Epithelial cell of prostate (primary cell): ENCODE measurements at regions not wholly inside any gene's neighbourhood (a gene's known extent, or its start where the extent isn't known, plus 50 kb on each side); places are given as distances from the start of the nearest gene placed in this dataset.

Experiments
- DNase-seq: peaks from one replicate; pipeline ENCODE4 v3.0.0-alpha.2; 2011; ENCODE audit warnings: low read depth, low spot score
- H3K27ac ChIP-seq: fragments of 450-650 bp; 2 replicates; pipeline ENCODE4 v1.5.1; 2017; ENCODE audit warnings: mild to moderate bottlenecking

DNA sequence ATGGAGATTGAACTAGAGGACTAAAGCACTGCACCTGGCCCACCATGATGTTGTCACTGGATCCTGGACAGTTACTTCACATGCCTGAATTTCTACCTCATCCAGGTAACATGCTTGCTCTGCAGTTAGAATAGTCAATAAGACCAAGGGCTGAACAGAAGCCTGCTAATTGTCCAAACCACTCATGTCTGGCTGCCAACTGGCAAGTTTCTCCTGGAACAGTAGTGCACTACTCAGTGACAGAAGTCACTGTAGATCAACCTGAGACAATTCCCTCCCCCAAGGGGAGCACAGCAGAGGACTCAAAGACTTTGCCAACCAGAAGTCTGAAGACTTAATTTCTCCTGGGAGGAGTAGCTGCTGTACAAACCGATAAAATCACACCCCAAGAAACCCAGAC lies 454.6 kb upstream of the MARCKS start:
- DNase-seq: no peak

DNA sequence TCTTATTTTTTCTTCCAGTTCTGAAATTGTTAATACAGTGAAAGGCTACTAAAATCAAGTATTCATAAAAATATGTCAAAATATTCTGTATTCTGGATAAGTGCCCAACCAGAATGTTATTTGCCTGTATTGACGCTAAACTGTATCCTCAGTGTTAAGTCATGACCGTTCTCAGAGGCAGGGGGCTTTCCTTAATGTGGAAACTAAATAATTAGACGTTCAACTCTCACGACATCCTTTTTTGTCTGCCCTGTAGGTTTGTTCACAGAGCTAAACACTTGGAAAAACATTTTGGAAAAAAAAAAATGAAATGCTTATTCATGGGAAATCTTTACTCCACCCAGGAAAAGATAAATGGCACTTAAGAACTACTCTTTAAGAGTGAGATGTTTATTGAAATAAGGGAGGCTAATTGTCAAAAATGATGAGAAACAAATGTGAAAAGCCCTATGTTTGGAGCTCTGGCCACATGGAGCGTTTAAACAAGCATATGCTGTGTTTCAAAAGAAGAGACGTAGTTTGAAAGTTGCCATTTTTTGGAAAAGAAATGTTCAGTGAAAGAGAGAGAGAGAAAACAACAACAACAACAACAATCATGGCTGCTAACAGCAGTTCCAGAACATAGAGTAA lies 453.1 kb upstream of the MARCKS start:
- no peak for DNase-seq
- H3K27ac ChIP-seq: no peak overlapping the region

More for the DNA sequence above, 454.6 kb upstream of the MARCKS start:
- H3K27ac ChIP-seq: no peak overlapping the region

DNA sequence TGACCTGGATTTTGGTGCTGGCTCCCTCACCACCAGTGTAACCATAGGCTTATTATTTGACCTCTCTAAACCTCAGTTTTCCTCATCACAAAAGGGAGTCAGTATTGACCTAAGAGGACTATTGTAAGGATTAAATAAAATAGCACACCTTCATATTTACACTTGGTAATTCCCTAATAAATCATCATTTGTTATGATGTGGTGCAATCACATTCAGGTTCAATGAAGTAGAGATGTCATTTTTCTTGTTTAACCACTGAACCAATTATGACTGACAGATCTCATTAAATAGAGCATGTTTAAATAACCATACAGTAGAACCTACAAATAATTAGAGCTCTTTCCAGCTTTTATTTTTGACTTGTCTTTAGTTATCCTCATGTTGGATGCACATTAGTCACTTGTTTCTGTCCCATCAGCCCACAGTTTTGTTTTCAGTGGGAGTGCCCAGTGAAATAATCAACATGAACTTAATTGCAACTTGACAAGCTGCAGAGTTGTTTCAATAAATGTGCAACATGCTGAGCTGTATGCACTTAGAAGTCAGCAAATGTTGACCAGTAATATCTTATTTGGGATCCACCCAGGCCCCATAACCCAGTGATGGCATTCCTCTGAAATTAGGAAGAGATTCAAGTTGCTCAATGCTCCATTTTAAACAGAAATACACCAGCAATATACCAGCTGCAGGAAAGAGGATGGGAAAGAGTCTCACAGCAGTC lies 451.7 kb upstream of the MARCKS start:
- DNase-seq: no peak
- H3K27ac ChIP-seq: no peak overlapping the region

DNA sequence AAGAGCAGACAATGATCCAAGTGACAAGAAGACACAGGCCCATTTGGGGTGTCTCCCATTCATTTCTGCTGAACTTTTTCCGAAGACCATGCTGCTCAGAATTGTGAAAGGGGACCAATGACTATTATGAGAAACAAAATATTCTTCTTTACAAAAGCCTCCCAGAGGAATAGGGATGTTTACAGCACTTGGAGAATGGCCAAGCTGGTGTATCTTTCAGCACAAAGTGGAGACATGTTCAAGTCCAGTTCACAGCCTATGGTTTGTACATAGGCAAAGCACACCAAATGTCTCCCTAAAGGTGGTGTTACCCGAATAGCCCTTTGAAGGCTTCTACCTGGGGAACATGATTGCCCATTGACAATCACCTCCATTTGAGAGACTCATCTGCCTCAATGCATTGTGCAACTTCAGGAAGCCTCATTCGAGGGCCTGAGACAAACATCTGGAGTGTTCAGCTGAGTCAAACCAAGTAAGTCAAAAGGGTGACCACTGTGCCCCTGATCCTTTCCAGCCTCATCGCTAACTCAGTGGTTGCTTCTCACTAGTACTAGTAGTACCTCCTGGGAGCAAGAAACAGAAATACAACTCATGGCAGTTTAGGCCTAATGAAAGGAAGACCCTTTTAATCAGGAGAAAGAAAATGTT lies 451.0 kb upstream of the MARCKS start:
- no peak overlapping the region for H3K27ac ChIP-seq
- no peak for DNase-seq

DNA sequence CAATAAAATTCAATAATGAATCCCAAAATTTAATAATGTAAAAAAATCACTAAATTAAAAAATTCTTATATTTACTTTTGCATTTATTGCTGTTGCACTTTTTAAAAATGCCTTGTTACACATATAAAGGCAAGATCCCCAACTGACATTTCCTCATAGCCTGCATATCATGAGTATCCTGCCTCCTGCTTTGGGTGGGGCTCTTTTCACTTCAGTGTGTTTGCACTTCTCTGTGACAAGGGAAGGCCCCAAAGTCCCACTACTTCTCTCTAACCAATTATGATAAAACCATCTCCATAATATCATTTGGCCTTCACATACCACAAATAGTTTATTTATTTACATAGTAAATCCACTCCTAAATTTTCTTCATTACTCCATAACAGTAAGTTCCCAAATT lies 446.1 kb upstream of the MARCKS start:
- no peak for DNase-seq
- H3K27ac ChIP-seq: no peak overlapping the region

DNA sequence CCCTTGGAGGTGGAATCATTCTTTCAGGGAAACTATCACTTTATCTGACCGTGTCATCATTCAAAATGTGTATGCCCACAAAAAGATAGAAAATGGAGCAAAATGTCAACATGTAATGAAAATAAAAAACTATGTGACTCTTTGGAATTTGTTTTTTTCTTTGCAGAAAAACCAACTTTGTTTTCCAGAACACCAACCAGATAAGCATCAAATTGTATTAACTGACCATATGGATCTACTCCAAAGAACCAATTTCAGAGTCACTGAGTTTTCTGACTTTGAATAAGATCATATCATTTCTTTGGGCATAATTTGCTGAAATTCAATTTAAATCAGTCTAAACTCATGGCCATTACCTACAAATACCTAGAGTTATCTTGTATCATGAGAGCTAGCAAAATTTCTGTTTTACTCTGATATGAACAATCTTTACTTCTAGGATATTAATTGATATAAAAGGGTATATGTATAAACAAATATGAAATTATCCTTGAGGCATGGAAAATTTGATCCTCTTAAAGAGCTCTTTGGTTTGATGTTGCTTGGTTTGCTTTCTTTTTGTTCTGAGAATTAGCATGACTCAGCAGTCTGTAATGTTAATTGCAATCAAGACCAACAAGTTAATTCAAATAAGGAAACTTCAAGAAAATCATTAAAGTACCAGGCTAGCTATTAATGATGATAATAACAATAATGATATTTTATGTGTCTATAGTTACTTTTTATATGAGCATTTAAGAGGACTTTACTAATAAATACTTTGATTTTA lies 444.4 kb upstream of the MARCKS start:
- no peak for DNase-seq
- H3K27ac ChIP-seq: no peak overlapping the region

DNA sequence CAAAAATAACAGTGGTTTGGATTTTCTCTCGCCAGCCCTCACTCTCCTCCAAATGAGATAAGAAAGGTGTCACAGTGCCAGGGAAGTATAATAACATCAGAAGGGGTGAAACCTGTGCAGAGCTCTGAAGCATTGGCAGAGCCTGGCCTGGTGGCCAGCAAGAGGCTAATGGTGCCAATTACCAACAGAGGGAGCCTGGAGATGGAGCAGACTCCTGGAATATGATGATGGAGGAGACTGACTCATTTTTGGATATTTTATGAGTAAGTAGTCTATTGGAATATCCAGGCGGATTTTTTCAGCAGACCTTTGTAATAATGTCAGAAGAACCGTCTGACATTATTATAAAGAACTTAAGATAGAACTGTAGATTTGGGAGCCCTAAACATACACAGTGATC lies 442.6 kb upstream of the MARCKS start:
- DNase-seq: peak; percentile 20
- no peak overlapping the region for H3K27ac ChIP-seq

DNA sequence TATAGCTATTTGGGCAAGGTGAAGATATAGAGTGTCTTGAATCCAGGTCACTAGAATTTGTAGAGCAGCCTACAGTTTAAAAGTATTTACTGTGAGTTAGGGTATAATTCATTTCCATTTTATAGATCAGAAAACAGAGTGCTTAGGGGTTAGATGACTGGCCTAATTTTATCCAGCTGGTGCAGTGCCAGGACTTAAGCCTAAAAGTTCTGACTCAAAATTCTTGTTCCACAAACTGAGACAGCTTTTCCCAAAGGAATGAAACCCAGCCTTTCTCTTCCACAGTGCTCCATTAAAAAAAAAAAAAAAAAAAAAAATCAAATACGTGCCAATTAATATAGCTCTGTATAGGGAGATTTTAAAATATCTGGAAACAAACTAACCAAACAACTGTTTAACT lies 441.0 kb upstream of the MARCKS start:
- DNase-seq: no peak
- no peak overlapping the region for H3K27ac ChIP-seq

DNA sequence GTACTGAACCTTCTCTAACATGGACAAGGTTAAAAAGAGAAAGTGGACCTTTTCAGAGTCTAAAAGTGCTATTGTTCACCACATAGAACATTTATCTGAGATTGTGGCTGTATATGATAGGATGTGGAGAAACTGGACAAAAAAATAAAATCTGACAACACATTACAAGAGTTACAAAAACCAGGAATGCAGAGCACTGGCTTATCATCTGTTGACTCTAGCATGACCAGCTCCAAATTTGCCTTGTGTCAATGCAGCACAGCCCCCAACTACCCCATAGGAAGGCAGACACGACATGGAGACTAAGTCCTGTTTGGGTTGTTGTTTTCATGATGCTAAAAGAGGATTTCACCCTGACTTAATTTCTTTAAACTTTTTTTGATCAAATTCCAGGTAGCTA lies 436.9 kb upstream of the MARCKS start:
- no peak overlapping the region for H3K27ac ChIP-seq

DNA sequence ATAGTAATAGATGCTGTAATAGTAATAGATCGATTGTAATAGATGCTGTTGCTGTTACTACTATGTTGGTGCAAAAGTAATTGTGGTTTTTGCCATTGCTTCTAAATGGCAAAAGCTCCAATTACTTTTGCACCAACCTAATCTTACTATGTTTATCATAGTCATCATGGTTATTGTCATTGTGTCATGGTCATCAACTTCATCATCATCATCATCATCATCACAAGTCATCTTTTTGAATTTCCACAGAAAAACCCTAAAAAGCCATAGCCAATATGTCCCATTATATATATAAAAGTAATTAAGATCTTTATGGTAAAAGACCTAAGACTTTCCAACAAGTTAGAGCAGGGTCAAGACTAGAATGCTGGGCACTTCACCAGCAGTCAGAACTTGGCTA lies 435.1 kb upstream of the MARCKS start:
- no peak overlapping the region for H3K27ac ChIP-seq
- DNase-seq: no peak

More for the DNA sequence above, 436.9 kb upstream of the MARCKS start:
- DNase-seq: no peak

DNA sequence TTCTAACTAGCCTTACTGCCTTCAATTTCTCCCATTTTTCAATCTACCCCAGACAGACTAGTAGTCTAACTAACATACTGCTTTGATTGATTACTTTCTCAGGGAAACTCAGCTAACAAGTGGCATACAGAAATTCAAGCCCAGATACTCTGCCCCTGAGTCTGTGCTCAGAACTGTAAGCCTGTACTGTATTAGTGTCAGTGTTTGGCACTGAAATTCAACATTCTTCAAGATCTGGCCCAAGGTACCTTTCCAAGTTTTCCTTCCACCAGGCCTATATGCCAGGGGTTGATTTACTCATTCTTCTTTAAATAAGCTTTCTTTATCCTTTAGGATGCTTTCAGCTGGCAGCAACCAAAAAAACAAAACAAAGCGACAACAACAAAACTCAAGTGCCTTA lies 433.2 kb upstream of the MARCKS start:
- no peak overlapping the region for H3K27ac ChIP-seq
- no peak for DNase-seq

DNA sequence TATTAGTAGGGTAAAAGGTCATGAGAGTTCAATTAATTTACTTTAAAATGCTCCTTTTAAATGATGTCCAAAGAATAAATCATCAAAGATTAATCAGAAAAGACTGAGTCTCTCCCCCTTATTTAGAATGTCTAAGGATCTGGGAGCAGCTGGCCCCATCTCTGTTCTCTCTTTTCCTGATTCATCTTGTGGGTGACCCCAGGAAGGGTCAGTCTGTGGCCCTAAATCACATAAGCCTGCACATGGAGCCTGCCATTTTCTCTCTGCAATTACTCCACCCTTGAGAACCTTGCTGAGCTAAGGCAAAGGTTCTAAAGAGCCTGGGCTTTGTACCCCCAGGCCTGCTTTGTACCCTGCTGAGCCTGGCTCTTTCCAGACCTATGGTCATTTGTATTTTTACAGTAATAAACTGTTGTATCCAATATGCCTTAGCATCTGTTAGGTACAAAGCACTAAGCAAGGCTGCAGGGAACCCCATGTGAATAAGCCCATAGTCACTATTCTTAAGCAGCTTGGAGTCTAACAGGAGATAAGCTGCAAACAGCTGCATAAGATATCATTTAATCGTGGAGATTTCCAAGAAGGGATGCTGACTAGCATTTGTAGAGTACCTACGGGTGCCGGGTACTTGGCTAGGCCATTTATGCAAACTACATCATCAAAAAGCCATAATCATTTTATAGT lies 431.0 kb upstream of the MARCKS start:
- H3K27ac ChIP-seq: no peak overlapping the region
- DNase-seq: no peak

DNA sequence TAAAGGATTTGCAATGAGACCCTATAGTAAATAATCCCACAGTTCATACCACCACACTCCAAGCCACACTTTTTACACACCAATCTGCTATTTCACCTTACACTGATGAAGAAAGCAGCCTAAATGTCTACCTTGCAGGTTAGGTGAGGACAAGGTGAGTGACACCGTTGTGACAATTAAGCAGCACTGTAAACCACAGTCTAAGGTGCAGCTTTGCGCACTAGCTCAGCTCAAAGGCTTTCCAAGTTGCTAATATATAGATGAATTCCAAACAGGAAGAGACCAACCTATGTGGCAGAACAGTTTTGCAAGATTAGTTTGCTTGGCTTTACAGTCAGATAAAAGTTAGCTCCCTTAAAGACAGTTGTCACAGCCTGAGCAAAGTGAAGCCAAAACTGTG lies 429.5 kb upstream of the MARCKS start:
- no peak for DNase-seq
- no peak overlapping the region for H3K27ac ChIP-seq

DNA sequence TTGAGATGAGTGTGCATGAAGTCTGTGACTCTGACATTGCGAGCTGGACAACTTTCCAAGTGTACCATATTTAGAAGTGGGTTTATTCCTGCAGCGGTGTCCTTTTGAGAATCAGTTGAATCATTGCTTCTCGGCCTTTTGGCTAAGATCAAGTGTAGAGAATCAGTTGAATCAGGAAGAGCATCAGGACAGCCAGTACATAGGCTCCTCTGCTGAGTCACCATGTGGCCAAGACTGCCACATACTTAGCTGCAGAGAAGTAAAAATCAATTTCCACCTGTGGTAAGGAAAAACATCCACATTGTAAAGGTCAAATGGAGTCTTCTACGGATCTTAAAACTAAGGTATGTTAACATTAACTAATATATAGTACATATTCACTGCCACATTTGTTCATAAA lies 428.4 kb upstream of the MARCKS start:
- no peak for DNase-seq
- H3K27ac ChIP-seq: no peak overlapping the region

DNA sequence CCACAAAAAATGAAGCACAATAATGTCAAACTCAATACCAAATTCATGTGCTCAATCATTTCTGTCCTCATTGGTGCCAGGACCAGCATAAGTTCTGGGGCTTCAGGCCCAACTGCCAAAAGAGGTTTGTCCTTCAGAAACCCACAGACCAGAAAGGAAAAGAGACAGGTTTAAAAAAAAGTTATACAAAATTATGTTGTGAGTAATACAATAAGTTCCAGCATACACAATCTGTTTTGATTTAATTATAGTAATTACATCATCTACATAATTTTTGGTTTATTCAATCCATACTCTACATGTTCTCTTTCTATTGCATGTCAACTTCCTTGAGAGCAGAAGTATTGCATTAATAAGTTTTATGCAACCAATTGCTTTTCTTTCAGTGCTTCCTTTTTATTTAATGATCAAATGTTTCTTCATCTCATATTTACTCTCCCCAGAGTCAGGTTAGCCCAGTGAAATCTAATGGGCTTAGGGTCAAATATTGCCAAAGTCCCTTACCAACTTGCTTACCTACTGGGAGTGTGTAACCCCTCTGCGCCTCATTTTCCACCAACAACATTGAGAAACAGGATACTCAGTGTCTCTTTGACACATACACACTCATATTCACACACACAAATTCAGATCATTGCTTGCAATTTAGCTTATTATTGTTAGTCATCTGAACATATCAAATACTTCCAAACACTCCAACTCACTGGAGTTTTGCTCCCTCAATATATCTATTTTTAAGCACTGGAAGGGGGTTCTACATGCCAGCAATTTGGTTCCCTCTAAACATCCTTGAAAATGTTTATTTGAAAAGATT lies 424.4 kb upstream of the MARCKS start:
- DNase-seq: no peak
- H3K27ac ChIP-seq: peak overlapping the region; percentile 29

DNA sequence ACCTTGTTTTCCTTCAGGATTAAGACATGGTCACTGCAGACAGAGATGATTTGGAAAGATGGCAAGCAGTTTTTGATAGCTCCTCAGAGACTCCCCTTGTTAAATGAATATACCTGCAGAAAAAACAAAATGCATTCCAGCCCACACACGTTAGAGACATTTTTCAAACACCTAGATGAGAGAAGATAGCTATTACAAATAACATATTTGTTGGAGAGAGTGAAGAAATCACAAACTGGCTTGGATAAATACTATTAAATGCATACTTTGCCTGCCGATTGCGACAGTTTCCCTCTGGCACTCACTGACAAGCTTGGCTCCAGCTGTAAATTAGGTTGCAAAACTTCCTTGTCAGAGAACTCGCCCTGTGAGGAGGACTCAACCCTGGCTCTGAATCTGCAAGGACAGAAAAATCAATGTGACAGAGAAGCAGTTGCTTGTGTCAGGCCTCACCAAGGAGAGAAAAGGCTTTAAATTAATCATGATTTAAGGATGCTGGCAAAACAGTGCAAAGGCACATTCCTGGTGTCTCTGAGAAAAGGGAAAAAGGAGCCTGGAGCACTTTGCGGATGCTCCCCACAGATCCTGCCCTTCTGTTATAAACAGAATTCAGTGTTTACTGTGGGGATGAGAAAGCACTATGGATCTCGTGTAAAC lies 423.7 kb upstream of the MARCKS start:
- peak; percentile 73 for DNase-seq
- H3K27ac ChIP-seq: peak overlapping the region; percentile 29

DNA sequence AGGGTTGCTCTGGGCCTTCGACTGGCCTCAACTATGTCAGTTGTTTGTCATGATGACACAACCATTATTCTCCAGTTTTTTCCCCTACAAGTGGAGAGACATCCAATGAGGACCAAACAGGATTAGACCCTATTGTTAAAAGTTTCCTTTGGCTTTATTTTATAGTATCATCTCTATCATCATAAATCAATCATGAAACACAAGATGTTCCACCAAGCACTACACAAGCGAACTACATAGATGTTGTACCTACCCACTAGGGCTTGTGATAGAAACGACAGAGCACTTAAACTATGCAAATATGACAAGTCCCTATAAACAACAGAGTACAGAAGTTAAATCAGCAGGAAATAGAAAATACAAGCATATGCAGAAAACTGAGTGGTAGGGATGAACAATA lies 422.5 kb upstream of the MARCKS start:
- DNase-seq: no peak
- no peak overlapping the region for H3K27ac ChIP-seq

DNA sequence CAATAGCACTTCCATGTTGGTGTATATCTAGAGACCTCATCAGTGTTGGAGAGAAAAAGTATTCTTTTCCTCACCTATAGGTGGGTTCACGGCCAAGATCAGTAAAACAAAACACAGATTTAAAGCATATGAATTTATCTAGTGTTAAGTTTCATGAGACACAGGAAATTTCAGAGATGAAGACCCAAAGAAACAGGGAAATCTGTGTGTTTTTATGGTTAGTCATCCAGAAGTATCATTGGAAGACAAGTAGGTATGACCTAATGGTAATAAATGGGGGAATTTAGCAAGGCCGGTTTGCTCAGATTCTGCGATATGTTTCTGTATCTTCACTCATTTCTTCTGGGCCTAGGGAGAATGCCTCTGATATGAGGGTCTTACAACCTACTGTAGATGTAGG lies 419.6 kb upstream of the MARCKS start:
- H3K27ac ChIP-seq: no peak overlapping the region
- no peak for DNase-seq

DNA sequence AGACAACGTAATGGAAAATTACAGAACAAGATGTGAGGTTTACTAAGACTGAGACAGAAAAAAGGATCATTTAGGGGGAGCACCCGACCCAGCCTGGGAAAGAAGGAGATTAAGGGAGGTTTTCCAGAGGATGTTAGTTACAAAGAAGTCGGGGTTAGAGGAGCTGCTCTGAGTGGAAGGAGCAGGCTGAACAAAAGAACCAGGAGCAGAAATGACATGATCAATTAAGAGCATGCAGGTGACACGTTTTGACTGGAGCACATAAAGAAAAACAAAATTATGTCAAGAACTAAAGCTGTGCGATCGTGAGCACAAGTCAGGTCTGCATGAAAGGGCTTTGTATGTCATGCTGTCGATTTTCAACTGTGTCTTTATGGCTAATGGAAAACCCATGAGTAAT lies 417.3 kb upstream of the MARCKS start:
- DNase-seq: no peak

More for the DNA sequence above, 417.3 kb upstream of the MARCKS start:
- no peak overlapping the region for H3K27ac ChIP-seq
